B cell (primary cell): ENCODE measurements at regions not wholly inside any gene's neighbourhood (a gene's known extent, or its start where the extent isn't known, plus 50 kb on each side); places are given as distances from the start of the nearest gene placed in this dataset.

Experiments used
- ATAC-seq: fragments of 200-7000 bp; cut with Tn5 transposase; one replicate; pipeline ENCODE4 v1.10.0; 2021; ENCODE audit warnings: low read depth, mild to moderate bottlenecking, moderate number of reproducible peaks, moderate library complexity
- CTCF ChIA-PET: fragments of 350-600 bp; sonication (Branson Sonifier 250); formaldehyde crosslinking; loops from one replicate; lab custom pipeline; 2021; ENCODE audit warnings: antibody characterized with exemption, inconsistent platforms; lab: Charles Lee
- POLR2A ChIA-PET: fragments of 350-600 bp; sonication (Branson Sonifier 250); formaldehyde crosslinking; loops from one replicate; lab custom pipeline; 2021; ENCODE audit warnings: antibody characterized with exemption; lab: Charles Lee
- DNase-seq: peaks from one replicate; pipeline ENCODE4 v3.0.0; 2013
- H2AFZ ChIP-seq: 2 replicates; pipeline ENCODE4 v1.6.1; 2012; ENCODE audit warnings: mild to moderate bottlenecking, low read depth, low read length; ENCODE audit not compliant: insufficient read depth, poor library complexity, severe bottlenecking
- H3K27ac ChIP-seq, 2 donors: 1 replicate in 1 of 2; 2 replicates in 1 of 2; pipeline ENCODE4 v1.5.1; 2012 to 2013; ENCODE audit warnings: low read length in 2 of 2, mild to moderate bottlenecking in 2 of 2, moderate library complexity in 1 of 2
- H3K27me3 ChIP-seq, 4 experiments: fragments of 200-600 bp in 1 of 4; sonication (generic) in 1 of 4; replicated peaks in 1 of 4; 1 replicate in 2 of 4; 2 replicates in 2 of 4; pipeline versions ENCODE4 v1.6.1 to v1.7.0; 2013 to 2016; ENCODE audit warnings: low read length in 3 of 4, mild to moderate bottlenecking in 2 of 4, mixed read lengths in 1 of 4, moderate library complexity in 1 of 4; ENCODE audit not compliant: insufficient read depth in 4 of 4, control insufficient read depth in 3 of 4; ENCODE audit errors: control extremely low read depth in 1 of 4
- H3K36me3 ChIP-seq, 2 experiments: replicated peaks in 1 of 2; 1 replicate in 1 of 2; 2 replicates in 1 of 2; pipeline versions ENCODE4 v1.6.1 to v1.7.1; 2013; ENCODE audit warnings: low read length in 1 of 2; ENCODE audit not compliant: insufficient read depth in 2 of 2, control insufficient read depth in 1 of 2; ENCODE audit errors: control extremely low read depth in 1 of 2, extremely low read depth in 1 of 2
- H3K4me1 ChIP-seq, 2 donors: fragments of 200-600 bp in 1 of 2; sonication (generic) in 1 of 2; 1 replicate in 1 of 2; 2 replicates in 1 of 2; pipeline versions ENCODE4 v1.5.1 to v1.6.1; 2013 to 2017; ENCODE audit warnings: low read length in 2 of 2; ENCODE audit not compliant: control insufficient read depth in 2 of 2, insufficient read depth in 2 of 2
- H3K4me2 ChIP-seq: replicated peaks from 2 replicates; pipeline ENCODE3; 2012; ENCODE audit warnings: mild to moderate bottlenecking, low read depth, low read length; ENCODE audit not compliant: poor library complexity, severe bottlenecking
- H3K4me3 ChIP-seq, 5 experiments: fragments of 200-600 bp in 1 of 5; sonication (generic) in 1 of 5; 1 replicate in 3 of 5; 2 replicates in 2 of 5; pipeline versions ENCODE4 v1.5.1 to v1.7.0; 2011 to 2016; ENCODE audit warnings: low read length in 4 of 5, mild to moderate bottlenecking in 4 of 5, low read depth in 2 of 5, control low read depth in 1 of 5, moderate library complexity in 1 of 5; ENCODE audit not compliant: insufficient read depth in 1 of 5; ENCODE audit errors: control extremely low read depth in 1 of 5, extremely low read depth in 1 of 5
- H3K79me2 ChIP-seq: fragments of 200-600 bp; sonication (generic); one replicate; pipeline ENCODE4 v1.6.0; 2016; ENCODE audit warnings: low read length; ENCODE audit not compliant: control insufficient read depth, insufficient read depth
- H3K9ac ChIP-seq: fragments of 200-600 bp; sonication (generic); 2 replicates; pipeline ENCODE4 v1.6.1; 2017; ENCODE audit warnings: mild to moderate bottlenecking, low read length, moderate library complexity
- H3K9me3 ChIP-seq, 3 donors: one replicate each; pipeline versions ENCODE4 v1.6.1 to v1.7.1; 2013; ENCODE audit warnings: low read length in 2 of 3; ENCODE audit not compliant: control insufficient read depth in 2 of 3, insufficient read depth in 1 of 3; ENCODE audit errors: control extremely low read depth in 1 of 3
- H4K20me1 ChIP-seq: 2 replicates; pipeline ENCODE4 v1.6.0; 2012; ENCODE audit warnings: mild to moderate bottlenecking, low read length; ENCODE audit not compliant: insufficient read depth, control insufficient read depth, poor library complexity, severe bottlenecking
- H3K27ac Mint-ChIP-seq: one replicate; pipeline ENCODE4 v1.8.0; 2021; ENCODE audit warnings: mixed read lengths
- H3K27me3 Mint-ChIP-seq: one replicate; pipeline ENCODE4 v1.8.0; 2021; ENCODE audit warnings: mixed read lengths
- H3K4me1 Mint-ChIP-seq: one replicate; pipeline ENCODE4 v1.8.0; 2021; ENCODE audit warnings: mixed read lengths
- H3K4me3 Mint-ChIP-seq: one replicate; pipeline ENCODE4 v1.8.0; 2021; ENCODE audit warnings: mixed read lengths
- H3K9me3 Mint-ChIP-seq: one replicate; pipeline ENCODE4 v1.8.0; 2022; ENCODE audit warnings: mixed read lengths; ENCODE audit not compliant: insufficient read depth
- CTCF ChIP-seq: fragments of 200-600 bp; IDR thresholded peaks from one replicate; pipeline ENCODE4 v1.8.0; 2022; ENCODE audit warnings: antibody characterized with exemption, mild to moderate bottlenecking
- EZH2 ChIP-seq: IDR thresholded peaks from 2 replicates; pipeline ENCODE4 v1.6.1; 2012; ENCODE audit warnings: borderline replicate concordance, low read depth, mild to moderate bottlenecking, moderate library complexity, low read length; ENCODE audit not compliant: insufficient read depth, poor library complexity, severe bottlenecking
- WGBS: methylation state at CpG from one replicate; pipeline ENCODE4 v1.1.5; 2013; ENCODE audit warnings: missing lambda C conversion rate; ENCODE audit not compliant: insufficient coverage; 5-methylcytosine and 5-hydroxymethylcytosine counted together
- intact Hi-C: fragments of 100-400 bp; cut with micrococcal nuclease; formaldehyde crosslinking; loops from one replicate; pipeline ENCODE4 v1.10.0; 2022

GRCh38 chr11:131157678-131158077 lies 212.7 kb upstream of the NTM start:
- Mint-ChIP-seq H3K4me1 (no peaks in the 10 kb centered on the region), H3K27ac (no peak overlapping the region), H3K9me3 (no peaks in the 10 kb centered on the region), H3K4me3 (no peak overlapping the region), H3K27me3 (no peaks in the 10 kb centered on the region)
- no peak overlapping the region for H3K4me3 ChIP-seq
- H3K36me3 ChIP-seq = no peaks in the 10 kb centered on the region
- H3K9me3 ChIP-seq = peaks cover 0 to 3% (median 0%) of the 10 kb centered on the region in 3 donors
- TF ChIP-seq CTCF (no peak), EZH2 (no peak)
- 92% methylated on average over 2 of the region's 2 CpGs for WGBS
- H3K4me1 ChIP-seq = no peaks in the 10 kb centered on the region
- POLR2A ChIA-PET = no interaction called here
- H3K79me2 ChIP-seq = no peaks in the 10 kb centered on the region
- no peak overlapping the region for H3K27ac ChIP-seq
- no peaks in the 10 kb centered on the region for H3K27me3 ChIP-seq
- ATAC-seq = no peak
- no peak for DNase-seq
- intact Hi-C loops = no loop called here
- H2AFZ ChIP-seq = no peak overlapping the region
- H3K9ac ChIP-seq = no peak overlapping the region
- CTCF ChIA-PET = no interaction called here
- no peak overlapping the region for H3K4me2 ChIP-seq
- no peaks in the 10 kb centered on the region for H4K20me1 ChIP-seq

- H3K27me3 Mint-ChIP-seq = no peaks in the 10 kb centered on the region
Observed at GRCh38 chr11:131160846-131161245, 209.6 kb upstream of the NTM start.

More at GRCh38 chr11:131160846-131161245, 209.6 kb upstream of the NTM start:
- no peaks in the 10 kb centered on the region for H3K79me2 ChIP-seq
- peaks cover 0 to 1% (median 0%) of the 10 kb centered on the region in 3 donors for H3K9me3 ChIP-seq
- H3K9me3 Mint-ChIP-seq = no peaks in the 10 kb centered on the region
- ATAC-seq (no peak), DNase-seq (no peak)
- POLR2A ChIA-PET = no interaction called here
- no peaks in the 10 kb centered on the region for H4K20me1 ChIP-seq
- no peaks in the 10 kb centered on the region for H3K4me1 ChIP-seq
- H3K27ac ChIP-seq = no peak overlapping the region
- no peak overlapping the region for H3K27ac Mint-ChIP-seq
- H3K4me3 Mint-ChIP-seq = no peak overlapping the region
- no peaks in the 10 kb centered on the region for H3K4me1 Mint-ChIP-seq
- TF ChIP-seq EZH2 (no peak), CTCF (no peak)
- H3K9ac ChIP-seq = no peak overlapping the region
- no peak overlapping the region for H2AFZ ChIP-seq
- CTCF ChIA-PET = no interaction called here
- H3K4me2 ChIP-seq = no peak overlapping the region
- WGBS = 93% methylated on average over 4 of the region's 7 CpGs
- intact Hi-C loops = no loop called here
- H3K4me3 ChIP-seq = no peak overlapping the region
- H3K27me3 ChIP-seq = no peaks in the 10 kb centered on the region
- H3K36me3 ChIP-seq = no peaks in the 10 kb centered on the region
